ENCODE measurements at regions not wholly inside any gene's neighbourhood (a gene's known extent, or its start where the extent isn't known, plus 50 kb on each side); places are given as distances from the start of the nearest gene placed in this dataset.

- TF ChIP-seq POLR2A (IDR thresholded peaks at IDR 0.05) (no peak), CTCF (IDR thresholded peaks at IDR 0.05 in 4 of 5, conservative IDR thresholded peaks at IDR 0.05 in 1 of 5) (no peak)
Measured at GRCh38 chr12:74770552-74770951, 232.9 kb downstream of the ATXN7L3B start.

Measured in gastrocnemius medialis (tissue), 4 donors.